GM19351 (cell line): ENCODE measurements at regions not wholly inside any gene's neighbourhood (a gene's known extent, or its start where the extent isn't known, plus 50 kb on each side); places are given as distances from the start of the nearest gene placed in this dataset.

Experiments used
- ATAC-seq: cut with Tn5 transposase; IDR thresholded peaks from one replicate; pipeline ENCODE4 v1.9.1; 2021; ENCODE audit warnings: mild to moderate bottlenecking, moderate library complexity; ENCODE audit not compliant: unreplicated experiment

- no peak for ATAC-seq
Observed at GRCh38 chr3:43210049-43211027, 76.0 kb upstream of the SNRK start.

GRCh38 chr3:43207628-43208085 lies 78.7 kb upstream of the SNRK start:
- ATAC-seq: no peak

- no peak for ATAC-seq
Observed at GRCh38 chr3:43206632-43207031, 79.7 kb upstream of the SNRK start.

DNA sequence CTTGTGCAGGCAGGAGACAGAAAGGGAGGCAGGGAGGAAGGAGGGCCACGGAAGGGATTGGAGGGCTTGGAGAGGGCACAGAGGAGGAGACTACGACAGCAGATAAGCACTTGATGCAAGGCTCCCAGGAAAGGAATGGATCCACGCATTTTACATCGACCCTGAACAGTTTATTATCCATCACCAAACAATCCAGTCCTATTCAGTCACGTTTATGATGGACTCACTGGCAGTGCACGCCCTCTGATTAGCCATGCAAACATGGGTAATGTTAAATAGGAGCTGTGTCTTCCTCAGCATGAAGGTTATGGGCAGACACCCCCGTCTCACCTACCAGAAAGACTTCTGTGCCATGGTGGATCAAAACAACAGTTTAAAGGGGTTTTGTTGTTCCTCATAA lies 80.2 kb upstream of the SNRK start:
- ATAC-seq: no peak

GRCh38 chr3:43203022-43203421 lies 83.3 kb upstream of the SNRK start:
- ATAC-seq: no peak

GRCh38 chr3:43201581-43201980 lies 84.8 kb upstream of the SNRK start:
- no peak for ATAC-seq

- no peak for ATAC-seq
Observed at GRCh38 chr3:43199645-43200306, 86.6 kb upstream of the SNRK start.

- ATAC-seq: no peak
Observed at GRCh38 chr3:43198791-43199644, 87.3 kb upstream of the SNRK start.

DNA sequence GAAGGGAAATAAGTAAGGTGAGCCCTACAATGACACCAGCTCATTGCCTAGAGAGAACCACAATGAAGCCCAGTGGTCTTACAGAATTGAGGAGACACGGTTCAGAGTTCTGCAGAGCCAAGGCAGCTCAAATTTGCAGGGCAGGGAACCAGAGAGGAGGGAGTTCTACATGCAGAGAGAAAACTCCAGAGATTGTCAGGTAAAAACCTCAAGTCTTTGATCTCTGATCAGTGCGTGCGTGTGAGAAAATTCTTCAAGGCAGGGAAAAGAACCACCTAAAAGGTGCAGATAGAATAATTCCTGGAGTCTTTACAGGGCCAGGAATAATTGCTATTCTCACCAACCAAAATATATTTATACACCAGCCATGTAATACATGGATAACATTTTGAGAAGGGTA lies 88.0 kb upstream of the SNRK start:
- no peak for ATAC-seq

GRCh38 chr3:43197181-43197580 lies 89.2 kb upstream of the SNRK start:
- no peak for ATAC-seq

GRCh38 chr3:43196721-43197120 lies 89.6 kb upstream of the SNRK start:
- ATAC-seq: no peak

DNA sequence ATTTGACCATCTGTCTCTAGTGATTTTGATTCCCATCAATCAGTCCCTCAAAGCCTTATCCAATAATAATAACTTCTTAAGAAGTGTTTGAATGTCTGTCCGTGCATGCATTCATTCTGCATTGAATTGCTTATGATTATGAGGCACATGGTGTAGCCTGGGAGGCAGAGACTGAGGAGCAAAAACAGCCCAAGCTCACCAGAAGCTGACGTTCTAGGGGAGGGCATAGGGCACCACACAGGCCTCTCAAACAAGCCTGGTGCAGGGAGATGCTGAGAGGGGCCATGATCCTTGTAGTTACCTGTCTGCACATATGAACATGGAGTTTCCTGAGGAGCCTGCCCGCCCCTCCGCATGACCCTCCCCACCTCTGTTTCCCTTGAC lies 89.2 kb upstream of the POMGNT2 start:
- no peak for ATAC-seq

DNA sequence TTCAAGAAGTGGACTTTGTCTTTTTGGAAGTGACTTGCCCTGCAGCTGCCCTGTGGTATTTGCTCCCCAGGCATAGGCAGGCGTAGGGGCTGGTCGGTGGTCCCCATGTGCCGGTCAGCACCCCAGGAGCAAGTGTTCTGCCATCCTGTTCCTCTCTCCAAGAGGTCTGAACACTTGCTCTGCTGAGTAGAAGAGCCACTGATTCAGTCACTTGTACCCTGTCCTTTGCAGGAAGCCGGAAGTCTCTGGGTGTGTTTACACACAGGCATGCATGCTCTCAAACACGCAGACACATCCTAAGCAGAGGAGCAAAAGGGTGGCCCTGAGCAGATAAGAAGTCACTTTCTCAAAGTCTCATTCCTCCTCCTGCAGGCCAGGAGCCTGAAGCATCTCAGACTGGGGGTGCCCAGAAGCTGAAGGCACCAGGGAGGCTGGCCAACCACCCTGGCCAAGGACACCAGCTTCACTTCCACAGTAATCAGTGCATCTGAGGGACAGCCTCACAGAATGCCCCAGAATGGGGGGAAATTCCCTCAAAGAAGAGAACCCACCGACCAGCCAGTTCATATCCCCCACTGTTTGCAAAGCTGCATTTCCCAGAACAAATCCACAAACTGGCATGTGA lies 88.7 kb upstream of the POMGNT2 start:
- ATAC-seq: no peak

GRCh38 chr3:43194069-43194468 lies 88.2 kb upstream of the POMGNT2 start:
- ATAC-seq: no peak

GRCh38 chr3:43192028-43192427 lies 86.1 kb upstream of the POMGNT2 start:
- ATAC-seq: no peak

GRCh38 chr3:43191116-43191515 lies 85.2 kb upstream of the POMGNT2 start:
- ATAC-seq: no peak

DNA sequence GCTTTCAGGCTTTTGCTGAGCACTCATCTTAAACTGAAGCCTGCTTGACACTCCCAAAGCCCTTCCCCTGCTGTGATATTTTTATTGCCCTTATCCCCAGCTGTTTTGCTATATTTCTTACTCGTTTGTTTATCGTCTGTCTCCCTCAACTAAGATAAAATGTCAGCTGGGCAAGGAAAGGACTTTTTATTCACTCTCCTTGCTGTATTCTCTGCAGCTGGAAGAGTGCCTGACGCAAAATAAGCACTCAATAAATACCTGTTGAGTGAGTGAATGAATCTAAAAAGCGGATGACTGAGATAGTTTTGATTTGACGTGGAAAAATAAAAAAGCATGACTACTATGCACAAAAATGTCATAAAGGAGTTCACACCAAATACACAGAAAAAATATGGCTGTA lies 84.8 kb upstream of the POMGNT2 start:
- no peak for ATAC-seq

DNA sequence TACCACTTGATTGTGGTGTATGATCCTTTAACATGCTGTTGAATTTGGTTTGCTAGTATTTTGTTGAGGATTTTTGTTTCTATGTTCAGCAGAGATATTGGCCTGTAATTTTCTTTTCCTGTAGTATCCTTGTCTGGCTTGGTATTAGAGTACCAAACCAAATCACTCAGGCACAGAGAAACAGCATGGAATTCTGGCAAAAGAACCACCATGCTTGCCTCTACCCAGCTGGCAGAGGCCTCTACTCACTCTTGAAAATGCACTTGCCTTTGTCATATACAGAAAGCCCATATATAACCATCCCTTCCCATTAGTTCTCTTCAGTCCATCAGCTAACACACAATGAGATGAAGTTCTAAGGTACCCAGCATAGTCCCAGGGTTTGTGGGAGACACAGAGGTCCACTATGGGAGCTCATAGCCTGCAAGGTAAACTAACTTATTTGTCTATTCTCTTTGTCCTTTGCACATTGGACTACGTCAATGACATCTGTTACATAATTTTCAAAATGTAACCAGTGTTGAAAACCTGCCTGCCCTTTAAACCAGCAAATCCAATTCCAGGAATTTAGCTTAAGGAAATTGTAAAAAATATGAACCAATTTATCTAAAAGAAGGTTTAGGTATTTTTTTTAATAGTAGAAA lies 82.1 kb upstream of the POMGNT2 start:
- no peak for ATAC-seq

GRCh38 chr3:43185983-43186314 lies 80.1 kb upstream of the POMGNT2 start:
- no peak for ATAC-seq

DNA sequence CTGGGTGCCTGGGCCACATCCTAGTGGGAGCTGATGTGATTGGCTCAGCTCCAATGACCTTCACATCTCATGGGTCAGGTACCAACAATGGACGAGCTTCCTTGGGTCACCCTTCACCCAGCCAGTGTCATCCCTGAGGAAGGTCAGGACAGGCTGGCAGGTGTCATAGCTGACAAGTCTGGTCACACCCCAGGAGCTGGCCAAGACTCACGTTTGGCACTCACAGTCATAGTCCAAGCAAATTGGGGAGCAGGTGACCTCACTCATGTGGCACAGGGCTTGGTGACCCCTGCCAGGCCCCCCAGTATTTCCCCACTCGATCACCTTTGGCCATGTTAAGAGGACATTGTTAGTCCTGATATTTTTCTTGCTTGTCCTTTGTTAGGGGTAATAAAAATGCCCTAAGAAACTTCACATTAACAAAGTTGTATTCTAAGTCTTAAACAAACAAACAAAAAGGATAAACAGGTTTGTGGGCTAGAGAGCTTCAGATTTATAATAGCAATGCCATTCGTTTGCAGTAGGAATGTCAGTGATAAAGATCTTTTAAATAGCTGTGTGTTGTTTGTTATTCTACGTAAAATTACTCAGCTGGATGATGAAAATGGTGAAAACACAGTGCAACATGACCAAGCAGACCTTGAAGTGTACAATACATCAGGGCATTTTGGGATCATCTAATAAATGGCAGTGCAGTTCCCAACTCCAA lies 79.5 kb upstream of the POMGNT2 start:
- no peak for ATAC-seq
